ENCODE measurements at regions not wholly inside any gene's neighbourhood (a gene's known extent, or its start where the extent isn't known, plus 50 kb on each side); places are given as distances from the start of the nearest gene placed in this dataset.

GRCh38 chr21:18801468-18801867 lies 397.9 kb upstream of the TMPRSS15 start:
- TF ChIP-seq EZH2 (IDR thresholded peaks at IDR 0.05; ENCODE audit: borderline replicate concordance, low read length) (no peak), CTCF (conservative IDR thresholded peaks at IDR 0.05 in 1 of 2, IDR thresholded peaks at IDR 0.05 in 1 of 2; ENCODE audit: extremely low read depth in 1 of 2, insufficient read depth in 1 of 2, low read depth in 1 of 2, low read length in 2 of 2) (no peak)

All from mammary epithelial cell (primary cell).